Astrocyte (in vitro differentiated cells and primary cell): ENCODE measurements at regions not wholly inside any gene's neighbourhood (a gene's known extent, or its start where the extent isn't known, plus 50 kb on each side); places are given as distances from the start of the nearest gene placed in this dataset.

Experiments used
- DNase-seq: peaks from one replicate; pipeline ENCODE4 v3.0.0-alpha.2; 2010; ENCODE audit warnings: low read depth
- FAIRE-seq: peaks from 2 replicates; lab custom pipeline; 2011; peaks lifted over from hg19 to GRCh38; lab: Jason Lieb, UNC
- H2AFZ ChIP-seq: 2 replicates; pipeline ENCODE4 v1.6.0; 2012; ENCODE audit warnings: low read depth, low read length, inconsistent platforms
- H3K27ac ChIP-seq: 2 replicates; pipeline ENCODE4 v1.5.1; 2011; ENCODE audit warnings: low read depth, low read length, inconsistent platforms
- H3K27me3 ChIP-seq: 2 replicates; pipeline ENCODE4 v1.6.0; 2011; ENCODE audit warnings: low read length, inconsistent platforms; ENCODE audit not compliant: insufficient read depth
- H3K36me3 ChIP-seq: 2 replicates; pipeline ENCODE4 v1.5.1; 2011; ENCODE audit warnings: low read length, inconsistent platforms; ENCODE audit not compliant: insufficient read depth
- H3K4me1 ChIP-seq: 2 replicates; pipeline ENCODE4 v1.5.1; 2011; ENCODE audit warnings: low read length, inconsistent platforms; ENCODE audit not compliant: insufficient read depth
- H3K4me2 ChIP-seq: 2 replicates; pipeline ENCODE4 v1.6.0; 2012; ENCODE audit warnings: low read length, inconsistent platforms
- H3K4me3 ChIP-seq: 2 replicates; pipeline ENCODE4 v1.5.1; 2011; ENCODE audit warnings: low read depth, mild to moderate bottlenecking, low read length, inconsistent platforms; ENCODE audit not compliant: insufficient read depth
- H3K79me2 ChIP-seq: 2 replicates; pipeline ENCODE4 v1.6.0; 2012; ENCODE audit warnings: mild to moderate bottlenecking, low read length, inconsistent platforms; ENCODE audit not compliant: insufficient read depth
- H3K9ac ChIP-seq: 2 replicates; pipeline ENCODE4 v1.6.0; 2012; ENCODE audit warnings: mild to moderate bottlenecking, low read length, inconsistent platforms
- H3K9me3 ChIP-seq: 2 replicates; pipeline ENCODE4 v1.5.1; 2012; ENCODE audit warnings: low read depth, mild to moderate bottlenecking, low read length, inconsistent platforms; ENCODE audit not compliant: insufficient read depth
- H4K20me1 ChIP-seq: 2 replicates; pipeline ENCODE4 v1.6.0; 2012; ENCODE audit warnings: low read length, inconsistent platforms; ENCODE audit not compliant: insufficient read depth
- H3K27ac Mint-ChIP-seq: one replicate; pipeline ENCODE4 v1.8.0; 2021; ENCODE audit warnings: mild to moderate bottlenecking, mixed read lengths; ENCODE audit not compliant: unreplicated experiment
- H3K27me3 Mint-ChIP-seq: one replicate; pipeline ENCODE4 v1.8.0; 2021; ENCODE audit warnings: low read depth, mixed read lengths; ENCODE audit not compliant: unreplicated experiment
- H3K36me3 Mint-ChIP-seq: one replicate; pipeline ENCODE4 v1.8.0; 2021; ENCODE audit warnings: low read depth, mixed read lengths; ENCODE audit not compliant: unreplicated experiment
- H3K4me1 Mint-ChIP-seq: one replicate; pipeline ENCODE4 v1.8.0; 2021; ENCODE audit warnings: low read depth, mixed read lengths; ENCODE audit not compliant: unreplicated experiment
- H3K4me3 Mint-ChIP-seq: one replicate; pipeline ENCODE4 v1.8.0; 2021; ENCODE audit warnings: mild to moderate bottlenecking, moderate library complexity, mixed read lengths; ENCODE audit not compliant: unreplicated experiment
- H3K9me3 Mint-ChIP-seq: one replicate; pipeline ENCODE4 v1.8.0; 2021; ENCODE audit warnings: mild to moderate bottlenecking, mixed read lengths; ENCODE audit not compliant: unreplicated experiment
- EZH2 ChIP-seq: IDR thresholded peaks from 2 replicates; pipeline ENCODE4 v1.6.1; 2012; ENCODE audit warnings: mild to moderate bottlenecking, low read length, inconsistent platforms; ENCODE audit not compliant: insufficient read depth
- TF ChIP-seq, protein P1 (sequence below): IDR thresholded peaks from 2 replicates; pipeline ENCODE4 v1.5.1; 2011; ENCODE audit warnings: low read depth, mild to moderate bottlenecking, inconsistent platforms, low read length, moderate library complexity; ENCODE audit not compliant: insufficient read depth

DNA sequence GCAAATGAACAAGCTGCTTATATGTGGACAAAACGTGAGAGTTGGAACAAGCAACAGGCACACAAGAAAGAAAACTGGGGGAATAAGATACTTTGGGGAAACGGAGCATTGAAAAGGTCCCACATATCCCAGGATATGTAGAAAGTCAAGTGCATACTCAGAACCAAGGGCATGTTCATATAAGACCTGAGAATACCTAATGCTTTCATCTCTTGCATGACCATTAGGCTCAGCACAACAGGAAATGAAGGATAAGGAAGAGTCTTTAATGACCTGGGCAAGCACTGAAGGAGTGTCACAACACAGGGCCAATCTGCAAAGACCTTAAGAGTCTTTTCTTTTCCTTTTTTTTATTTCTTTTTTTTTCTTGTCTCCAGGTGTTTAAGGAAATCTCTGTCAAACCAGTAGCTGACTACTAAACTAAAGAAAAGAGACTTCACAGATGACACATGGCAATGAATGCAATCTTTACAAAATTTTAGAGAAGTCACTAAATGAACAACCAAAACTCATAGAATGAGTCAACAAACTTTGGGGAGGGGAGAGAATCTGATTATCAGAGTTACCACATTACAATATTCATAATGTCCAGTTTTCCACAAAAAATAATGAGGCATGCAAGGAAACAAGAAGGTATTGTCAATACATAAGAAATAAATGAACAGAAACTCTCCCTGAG, 67.9 kb upstream of the STK26 start:
- Histone ChIP-seq H3K9ac (no peak overlapping the region), H3K27me3 (no peaks in the 10 kb centered on the region), H3K27ac (no peak overlapping the region), H3K79me2 (no peaks in the 10 kb centered on the region), H3K9me3 (no peaks in the 10 kb centered on the region), H2AFZ (no peak overlapping the region), H3K36me3 (no peaks in the 10 kb centered on the region), H3K4me3 (no peak overlapping the region), H3K4me2 (no peak overlapping the region), H3K4me1 (no peaks in the 10 kb centered on the region), H4K20me1 (no peaks in the 10 kb centered on the region)
- Mint-ChIP-seq H3K9me3 (no peaks in the 10 kb centered on the region), H3K4me1 (no peaks in the 10 kb centered on the region), H3K36me3 (no peaks in the 10 kb centered on the region), H3K4me3 (no peak overlapping the region), H3K27ac (no peak overlapping the region), H3K27me3 (no peaks in the 10 kb centered on the region)
- FAIRE-seq (peak; percentile 65), DNase-seq (no peak)
- TF ChIP-seq, protein P1, sequence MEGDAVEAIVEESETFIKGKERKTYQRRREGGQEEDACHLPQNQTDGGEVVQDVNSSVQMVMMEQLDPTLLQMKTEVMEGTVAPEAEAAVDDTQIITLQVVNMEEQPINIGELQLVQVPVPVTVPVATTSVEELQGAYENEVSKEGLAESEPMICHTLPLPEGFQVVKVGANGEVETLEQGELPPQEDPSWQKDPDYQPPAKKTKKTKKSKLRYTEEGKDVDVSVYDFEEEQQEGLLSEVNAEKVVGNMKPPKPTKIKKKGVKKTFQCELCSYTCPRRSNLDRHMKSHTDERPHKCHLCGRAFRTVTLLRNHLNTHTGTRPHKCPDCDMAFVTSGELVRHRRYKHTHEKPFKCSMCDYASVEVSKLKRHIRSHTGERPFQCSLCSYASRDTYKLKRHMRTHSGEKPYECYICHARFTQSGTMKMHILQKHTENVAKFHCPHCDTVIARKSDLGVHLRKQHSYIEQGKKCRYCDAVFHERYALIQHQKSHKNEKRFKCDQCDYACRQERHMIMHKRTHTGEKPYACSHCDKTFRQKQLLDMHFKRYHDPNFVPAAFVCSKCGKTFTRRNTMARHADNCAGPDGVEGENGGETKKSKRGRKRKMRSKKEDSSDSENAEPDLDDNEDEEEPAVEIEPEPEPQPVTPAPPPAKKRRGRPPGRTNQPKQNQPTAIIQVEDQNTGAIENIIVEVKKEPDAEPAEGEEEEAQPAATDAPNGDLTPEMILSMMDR: no peak
- TF ChIP-seq EZH2: no peak

- peak; percentile 81 for FAIRE-seq
- Histone ChIP-seq H3K4me1 (no peaks in the 10 kb centered on the region), H3K4me3 (no peak overlapping the region), H3K79me2 (no peaks in the 10 kb centered on the region), H3K36me3 (no peaks in the 10 kb centered on the region), H2AFZ (no peak overlapping the region), H3K9me3 (no peaks in the 10 kb centered on the region), H3K27me3 (no peaks in the 10 kb centered on the region), H3K9ac (no peak overlapping the region), H3K4me2 (no peak overlapping the region), H3K27ac (no peak overlapping the region), H4K20me1 (no peaks in the 10 kb centered on the region)
- Mint-ChIP-seq H3K36me3 (no peaks in the 10 kb centered on the region), H3K27ac (no peak overlapping the region), H3K4me1 (no peaks in the 10 kb centered on the region), H3K9me3 (peaks cover 2% of the 10 kb centered on the region), H3K4me3 (no peak overlapping the region), H3K27me3 (peaks cover 1% of the 10 kb centered on the region)
- no peak for TF ChIP-seq EZH2
- TF ChIP-seq, protein P1: no peak
- no peak for DNase-seq
Measured at GRCh38 chrX:131958724-131959123, 64.4 kb upstream of the STK26 start.

GRCh38 chrX:131970347-131970746, 52.8 kb upstream of the STK26 start:
- Histone ChIP-seq H3K27me3 (no peaks in the 10 kb centered on the region), H2AFZ (no peak overlapping the region), H3K9me3 (no peaks in the 10 kb centered on the region), H3K4me2 (no peak overlapping the region), H3K9ac (no peak overlapping the region), H4K20me1 (no peaks in the 10 kb centered on the region), H3K27ac (no peak overlapping the region), H3K36me3 (no peaks in the 10 kb centered on the region), H3K79me2 (no peaks in the 10 kb centered on the region), H3K4me3 (no peak overlapping the region), H3K4me1 (no peaks in the 10 kb centered on the region)
- no peak overlapping the region for H3K4me3 Mint-ChIP-seq
- H3K9me3 Mint-ChIP-seq: no peaks in the 10 kb centered on the region
- H3K27ac Mint-ChIP-seq: peak overlapping the region; percentile 69
- DNase-seq: no peak
- peak; percentile 69 for FAIRE-seq
- H3K4me1 Mint-ChIP-seq: peaks cover 2% of the 10 kb centered on the region
- TF ChIP-seq, protein P1: no peak
- no peak for TF ChIP-seq EZH2
- no peaks in the 10 kb centered on the region for H3K36me3 Mint-ChIP-seq
- H3K27me3 Mint-ChIP-seq: no peaks in the 10 kb centered on the region
